Suppressor macrophage treated with lipopolysaccharide for 4 hours (primary cell): ENCODE measurements at regions not wholly inside any gene's neighbourhood (a gene's known extent, or its start where the extent isn't known, plus 50 kb on each side); places are given as distances from the start of the nearest gene placed in this dataset.
"Not testable (repeated sequence)": the region's sequence is repeated elsewhere in the genome, so short reads cannot be mapped to it uniquely, and the experiment has no call there.

Experiments
- DNase-seq: peaks from one replicate; pipeline ENCODE4 v3.0.0-alpha.2; 2020

DNA sequence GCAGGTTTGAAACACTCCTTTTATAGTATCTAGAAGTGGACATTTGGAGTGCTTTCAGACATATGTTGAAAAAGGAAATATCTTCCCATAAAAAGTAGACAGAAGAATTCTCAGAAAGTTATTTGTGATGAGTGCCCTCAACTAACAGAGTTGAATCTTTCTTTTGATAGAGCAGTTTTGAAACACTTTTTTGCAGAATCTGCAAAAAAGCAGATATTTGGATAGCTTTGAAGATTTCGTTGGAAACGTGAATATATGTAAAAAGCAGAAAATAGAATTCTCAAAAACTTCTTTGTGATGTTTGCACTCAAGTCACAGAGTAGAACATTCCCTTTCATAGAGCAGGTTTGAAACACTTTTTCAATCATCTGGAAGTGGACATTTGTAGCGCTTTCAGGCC is 676.4 kb upstream of the ZNF337 start:
- not testable (repeated sequence) for DNase-seq

DNA sequence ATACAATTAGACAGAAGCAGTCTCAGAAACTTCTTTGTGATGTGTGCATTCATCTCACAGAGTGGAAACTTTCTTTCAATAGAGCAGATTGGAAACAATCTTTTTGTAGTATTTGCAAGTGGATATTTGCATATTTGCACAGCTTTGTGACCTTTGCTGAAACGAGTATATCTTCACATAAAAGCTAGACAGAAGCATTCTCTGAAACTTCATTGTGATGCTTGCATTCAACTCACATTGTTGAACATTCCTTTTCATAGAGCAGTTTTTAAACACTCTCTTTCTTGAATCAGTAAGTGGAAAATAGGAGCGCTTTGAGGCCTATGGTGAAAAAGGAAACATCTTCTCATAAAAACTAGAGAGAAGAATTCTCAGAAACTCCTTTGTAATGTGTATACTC is 657.9 kb upstream of the ZNF337 start:
- DNase-seq = no peak

DNA sequence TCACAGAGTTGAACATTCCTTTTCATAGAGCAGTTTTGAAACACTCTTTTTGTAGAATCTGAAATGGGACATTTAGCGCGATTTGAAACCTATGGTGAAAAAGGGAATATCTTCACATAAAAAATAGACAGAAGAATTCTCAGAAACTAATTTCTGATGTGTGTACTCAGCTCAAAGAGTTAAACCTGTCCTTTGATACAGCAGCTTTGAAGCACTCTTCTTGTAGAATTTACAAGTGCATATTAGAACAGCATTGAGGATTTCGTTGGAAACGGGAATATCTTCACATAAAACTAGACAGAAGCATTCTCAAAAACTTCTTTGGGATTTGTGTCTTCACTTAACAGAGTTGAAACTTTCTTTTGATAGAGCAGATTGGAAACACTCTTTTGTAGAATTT is 650.7 kb upstream of the ZNF337 start:
- DNase-seq = no peak

DNA sequence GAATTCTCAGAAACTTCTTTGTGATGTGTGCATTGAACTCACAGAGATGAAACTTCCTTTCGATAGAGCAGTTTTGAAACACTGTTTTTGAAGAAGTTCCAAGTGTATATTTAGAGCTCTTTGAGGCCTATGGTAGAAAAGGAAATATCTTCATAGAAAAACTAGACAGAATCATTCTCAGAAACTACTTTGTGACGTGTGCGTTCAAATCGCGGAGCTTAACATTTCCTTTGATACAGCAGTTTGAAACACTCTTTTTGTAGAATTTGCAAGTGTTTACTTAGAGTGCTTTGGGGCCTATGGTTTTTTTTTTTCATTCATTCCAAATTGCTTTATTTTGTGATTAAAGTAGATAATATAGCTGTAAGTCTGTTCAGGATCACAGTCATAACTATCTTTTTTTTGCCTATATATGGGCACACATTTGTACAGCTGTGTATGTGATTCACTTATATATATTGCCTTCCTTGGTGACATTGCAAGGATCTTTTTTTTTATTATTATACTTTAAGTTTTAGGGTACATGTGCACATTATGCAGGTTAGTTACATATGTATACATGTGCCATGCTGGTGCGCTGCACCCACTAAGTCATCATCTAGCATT is 643.9 kb upstream of the ZNF337 start:
- not testable (repeated sequence) for DNase-seq

DNA sequence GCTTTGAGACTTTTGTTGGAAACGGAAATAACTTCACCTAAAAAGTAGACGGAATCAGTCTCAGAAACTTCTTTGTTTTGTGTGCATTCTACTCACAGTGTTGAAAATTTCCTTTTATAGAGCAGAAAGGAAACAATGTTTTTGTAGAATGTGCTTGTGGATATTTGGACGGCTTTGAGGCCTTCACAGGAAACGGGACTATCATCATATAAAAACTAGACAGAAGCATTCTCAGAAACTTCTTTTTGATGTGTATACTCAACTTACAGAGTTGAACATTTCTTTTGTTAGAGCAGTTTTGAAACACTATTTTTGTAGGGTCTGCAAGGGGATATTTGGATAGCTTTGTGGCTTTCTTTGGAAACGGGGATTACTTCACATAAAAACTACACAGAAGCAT is 627.5 kb upstream of the ZNF337 start:
- no peak for DNase-seq

DNA sequence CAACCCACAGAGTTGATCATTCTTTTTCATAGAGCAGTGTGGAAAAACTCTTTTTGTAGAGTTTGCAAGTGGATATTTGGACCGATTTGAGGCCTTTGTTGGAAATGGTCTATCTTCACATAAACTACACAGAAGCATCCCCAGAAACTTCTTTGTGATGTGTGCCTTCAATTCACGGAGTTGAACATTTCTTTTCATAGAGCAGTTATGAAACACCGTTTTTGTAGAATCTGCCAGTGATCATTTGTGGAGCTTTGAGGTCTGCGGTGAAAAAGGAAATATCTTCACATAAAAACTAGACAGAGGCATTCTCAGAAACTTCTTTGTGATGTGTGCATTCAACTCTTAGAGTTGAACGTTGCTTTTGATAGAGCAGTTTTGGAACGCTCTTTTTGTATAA is 618.4 kb upstream of the ZNF337 start:
- no peak for DNase-seq

DNA sequence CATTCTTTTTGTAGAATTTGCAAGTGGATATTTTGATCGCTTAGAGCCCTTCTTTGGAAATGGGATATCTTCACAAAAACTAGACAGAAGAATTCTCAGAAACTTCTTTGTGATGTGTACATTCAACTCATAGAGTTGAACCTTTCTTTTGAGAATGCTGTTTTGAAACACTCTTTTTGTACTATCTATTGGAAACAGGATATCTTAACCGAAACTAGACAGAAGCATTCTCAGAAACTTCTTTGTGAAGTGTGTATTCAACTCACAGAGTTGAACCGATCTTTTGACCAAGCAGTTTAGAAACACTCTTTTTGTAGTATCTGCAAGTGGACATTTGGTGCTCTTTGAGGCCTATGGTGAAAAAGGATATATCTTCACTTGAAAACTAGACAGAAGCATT is 613.1 kb upstream of the ZNF337 start:
- not testable (repeated sequence) for DNase-seq

DNA sequence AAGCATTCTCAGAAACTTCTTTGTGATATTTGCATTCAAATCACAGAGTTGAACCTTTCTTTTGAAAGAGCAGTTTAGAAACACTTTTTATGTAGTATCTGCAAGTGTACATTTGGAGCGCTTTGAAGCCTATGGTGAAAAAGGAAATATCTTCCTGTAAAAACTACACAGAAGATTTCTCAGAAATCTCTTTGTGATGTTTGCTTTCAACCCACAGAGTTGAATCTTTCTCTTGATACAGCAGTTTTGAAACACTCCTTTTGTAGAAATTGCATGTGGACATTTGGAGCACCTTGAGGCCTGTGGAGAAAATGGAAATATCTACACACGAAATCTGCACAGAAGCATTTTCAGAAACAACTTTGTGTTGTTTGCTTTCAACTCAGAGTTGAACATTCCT is 612.3 kb upstream of the ZNF337 start:
- DNase-seq = no peak

DNA sequence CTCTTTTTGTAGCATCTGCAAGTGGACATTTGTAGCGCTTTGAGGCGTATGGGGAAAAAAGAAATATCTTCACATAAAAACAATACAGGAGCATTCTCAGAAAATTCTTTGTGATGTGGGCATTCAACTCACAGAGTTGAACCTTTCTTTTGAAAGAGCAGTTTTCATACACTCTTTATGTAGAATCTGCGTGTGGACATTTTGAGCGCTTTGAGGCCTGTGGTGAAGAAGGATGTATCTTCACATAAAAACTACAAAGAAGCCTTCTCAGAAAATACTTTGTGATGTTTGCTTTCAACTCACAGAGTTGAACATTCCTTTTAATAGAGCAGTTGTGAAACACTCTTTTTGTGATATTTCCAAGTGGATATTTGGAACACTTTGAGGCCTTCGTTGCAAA is 598.4 kb upstream of the ZNF337 start:
- DNase-seq = no peak

DNA sequence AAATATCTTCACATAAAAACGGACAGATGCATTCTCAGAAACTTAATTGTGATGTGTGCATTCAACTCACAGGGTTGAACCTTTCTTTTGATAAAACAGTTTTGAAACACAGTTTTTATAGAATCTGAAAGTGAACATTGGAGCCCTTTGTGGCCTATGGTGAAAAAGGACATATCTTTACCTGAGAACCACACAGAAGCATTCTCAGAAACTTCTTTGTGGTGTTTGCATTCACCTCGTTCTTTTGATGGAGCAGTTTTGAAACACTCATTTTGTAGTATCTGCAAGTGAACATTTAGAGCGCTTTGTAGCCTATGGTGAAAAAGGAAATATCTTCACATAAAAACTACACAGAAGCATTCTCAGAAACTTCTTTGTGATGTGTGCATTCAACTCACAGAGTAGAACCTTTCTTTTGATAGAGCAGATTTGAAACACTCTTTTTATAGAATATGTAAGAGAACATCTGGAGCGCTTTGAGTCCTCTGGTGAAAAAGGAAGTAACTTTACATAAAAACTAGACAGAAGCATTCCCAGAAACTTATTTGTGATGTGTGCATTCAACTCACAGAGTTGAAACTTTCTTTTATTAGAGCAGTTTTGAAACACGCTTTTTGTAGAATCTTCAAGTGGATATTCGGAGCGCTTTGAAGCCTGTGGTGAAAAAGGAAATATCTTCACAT is 591.9 kb upstream of the ZNF337 start:
- not testable (repeated sequence) for DNase-seq

DNA sequence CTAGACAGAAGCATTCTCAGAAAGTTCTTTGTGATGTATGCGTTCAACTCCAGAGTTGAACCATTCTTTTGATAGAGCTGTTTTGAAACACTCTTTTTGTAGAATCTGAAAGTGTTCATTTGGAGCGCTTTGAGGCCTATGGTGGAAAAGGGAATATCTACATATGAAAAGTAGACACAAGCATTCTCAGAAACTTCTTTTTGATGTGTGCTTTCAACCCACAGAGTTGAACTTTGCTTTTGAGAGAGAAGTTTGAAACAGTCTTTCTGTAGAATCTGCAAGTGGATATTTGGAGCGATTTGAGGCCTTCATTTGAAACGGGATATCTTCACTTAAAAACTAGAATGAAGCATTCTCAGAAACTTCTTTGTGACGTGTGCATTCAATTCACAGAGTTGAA is 582.6 kb upstream of the ZNF337 start:
- DNase-seq = no peak

DNA sequence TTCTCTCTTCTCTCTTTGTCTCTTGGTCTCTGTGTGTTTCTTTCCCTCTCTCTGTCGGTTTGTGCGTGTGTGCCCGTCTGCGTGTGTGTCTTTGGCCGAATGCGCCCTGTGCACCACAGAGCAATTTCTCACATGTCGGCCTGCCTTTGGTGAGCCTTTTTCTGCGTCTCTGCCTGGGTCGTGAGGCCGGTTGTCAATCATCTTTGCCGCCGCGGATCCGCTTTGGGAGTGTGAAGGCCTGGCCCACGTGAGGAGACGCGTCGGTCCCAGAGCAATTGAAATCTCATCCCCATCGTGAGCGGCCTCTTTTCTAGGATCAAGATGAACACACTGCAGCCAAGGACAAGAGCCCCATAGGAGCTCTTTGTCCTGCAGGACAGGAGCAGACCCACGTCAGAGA is 580.7 kb upstream of the ZNF337 start:
- no peak for DNase-seq

DNA sequence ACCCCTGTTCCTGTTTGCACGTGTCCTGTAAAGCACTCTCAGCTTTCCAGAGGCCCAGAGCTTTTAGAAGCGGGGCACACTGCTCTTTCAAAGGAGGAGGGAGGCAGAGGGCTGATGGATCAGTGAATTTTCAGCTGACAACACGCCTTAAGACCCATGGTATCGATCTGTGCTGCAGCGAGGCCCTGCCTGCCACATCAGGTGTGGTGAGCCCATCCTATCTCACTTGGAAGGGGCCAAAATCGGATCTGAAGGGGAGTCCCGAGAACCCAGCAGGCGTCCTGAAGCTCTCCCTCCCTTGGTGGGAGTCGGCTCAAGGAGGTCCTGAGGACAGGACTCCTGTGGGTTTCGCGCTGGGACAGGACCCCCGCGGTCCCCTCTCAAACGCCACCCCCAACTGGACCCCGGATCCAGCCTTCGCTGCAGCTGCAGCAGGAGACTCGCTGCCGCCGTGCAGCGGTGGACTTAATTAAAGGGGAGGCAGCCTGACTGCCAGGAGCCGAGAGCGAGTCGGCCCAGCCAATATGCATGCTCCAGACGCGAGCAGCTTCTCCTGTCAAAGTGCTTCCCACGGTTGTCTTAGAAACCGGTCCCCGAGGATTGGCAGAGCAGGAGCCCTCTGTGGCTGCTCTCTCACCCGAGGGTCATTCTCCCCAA is 580.0 kb upstream of the ZNF337 start:
- DNase-seq = no peak

DNA sequence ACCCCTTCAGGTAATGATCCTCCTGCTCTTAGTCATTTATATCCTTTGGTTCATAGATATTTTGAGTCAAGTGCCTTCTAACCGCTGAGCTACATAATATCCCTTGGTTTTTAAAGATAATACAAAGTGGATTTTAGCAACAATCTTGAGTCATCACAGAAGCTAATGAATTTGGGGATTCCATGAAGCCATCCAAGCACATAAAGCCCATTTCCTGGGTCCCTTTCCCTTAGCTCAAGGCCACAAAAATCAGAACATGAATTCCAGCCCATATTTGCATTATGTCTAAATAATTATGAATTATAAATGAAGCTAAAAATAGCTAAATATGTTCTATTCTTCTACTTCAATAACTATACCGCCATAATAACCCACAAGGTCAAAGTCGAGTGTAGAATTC is 572.1 kb upstream of the ZNF337 start:
- DNase-seq = not testable (repeated sequence)

DNA sequence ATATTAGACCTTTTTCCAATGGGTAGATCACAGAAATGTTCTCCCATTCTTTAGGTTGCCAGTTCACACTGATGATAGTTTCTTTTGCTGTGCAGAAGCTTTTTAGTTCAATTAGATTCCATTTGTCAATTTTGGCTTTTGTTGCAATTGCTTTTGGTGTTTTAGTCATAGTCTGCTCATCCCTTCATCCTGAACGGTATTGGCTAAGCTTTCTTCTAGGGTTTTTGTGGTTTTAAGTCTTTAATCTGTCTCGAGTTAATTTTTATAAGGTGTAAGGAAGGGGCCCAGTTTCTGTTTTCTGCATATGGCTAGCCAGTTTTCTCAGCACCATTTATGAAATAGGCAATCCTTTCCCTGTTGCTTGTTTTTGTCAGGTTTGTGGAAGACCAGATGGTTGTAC is 564.3 kb upstream of the ZNF337 start:
- not testable (repeated sequence) for DNase-seq

DNA sequence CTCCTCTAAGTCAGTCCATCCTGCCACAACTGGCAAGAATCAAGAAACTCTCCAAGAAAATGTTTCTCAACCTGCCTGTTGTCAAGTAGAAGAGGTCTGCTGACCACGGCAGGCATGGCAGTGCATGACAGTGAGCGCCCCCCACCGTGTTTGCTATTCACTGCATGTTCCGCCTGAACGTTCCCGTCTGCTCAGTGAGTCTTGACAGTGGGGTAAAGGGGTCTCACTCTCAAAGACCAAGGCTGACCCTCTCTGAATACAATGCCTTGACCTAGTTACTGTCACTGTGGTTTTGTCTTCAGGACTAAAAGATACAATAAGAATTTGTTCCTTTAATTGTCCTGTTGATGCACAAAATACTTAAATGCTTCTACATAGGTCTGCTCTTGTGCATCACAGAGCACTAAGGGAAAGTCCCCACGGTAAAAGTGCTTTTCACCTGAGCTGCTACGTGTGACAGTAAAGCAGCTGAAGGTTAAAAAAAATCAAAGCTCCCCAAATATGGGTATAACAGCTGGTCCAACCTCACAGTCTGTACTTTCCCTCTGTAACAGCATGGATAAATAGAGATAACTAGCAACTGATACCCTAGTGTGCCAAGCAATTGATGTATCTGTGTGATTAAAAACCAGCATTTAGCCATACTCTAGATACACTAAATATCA is 555.8 kb upstream of the ZNF337 start:
- not testable (repeated sequence) for DNase-seq

DNA sequence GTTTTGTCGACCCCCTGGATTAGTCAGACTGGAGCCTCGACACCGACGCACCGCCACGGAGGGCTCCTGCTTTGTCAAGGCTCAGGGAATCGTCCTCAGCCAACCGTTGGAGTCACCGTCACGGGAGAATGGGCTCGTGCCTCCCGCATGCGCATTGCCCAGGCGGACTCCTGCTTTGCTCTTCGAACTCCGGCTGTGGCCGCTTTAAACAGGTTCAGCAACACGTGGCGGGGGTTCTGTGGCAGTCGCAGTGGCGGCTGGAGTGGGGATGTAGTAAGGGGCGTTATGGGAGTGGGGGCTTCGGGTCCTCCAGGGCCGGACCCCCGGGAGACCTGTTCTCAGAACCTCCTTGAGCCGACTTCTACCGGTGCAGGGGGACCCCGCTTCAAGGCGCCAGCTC is 554.7 kb upstream of the ZNF337 start:
- DNase-seq = not testable (repeated sequence)

DNA sequence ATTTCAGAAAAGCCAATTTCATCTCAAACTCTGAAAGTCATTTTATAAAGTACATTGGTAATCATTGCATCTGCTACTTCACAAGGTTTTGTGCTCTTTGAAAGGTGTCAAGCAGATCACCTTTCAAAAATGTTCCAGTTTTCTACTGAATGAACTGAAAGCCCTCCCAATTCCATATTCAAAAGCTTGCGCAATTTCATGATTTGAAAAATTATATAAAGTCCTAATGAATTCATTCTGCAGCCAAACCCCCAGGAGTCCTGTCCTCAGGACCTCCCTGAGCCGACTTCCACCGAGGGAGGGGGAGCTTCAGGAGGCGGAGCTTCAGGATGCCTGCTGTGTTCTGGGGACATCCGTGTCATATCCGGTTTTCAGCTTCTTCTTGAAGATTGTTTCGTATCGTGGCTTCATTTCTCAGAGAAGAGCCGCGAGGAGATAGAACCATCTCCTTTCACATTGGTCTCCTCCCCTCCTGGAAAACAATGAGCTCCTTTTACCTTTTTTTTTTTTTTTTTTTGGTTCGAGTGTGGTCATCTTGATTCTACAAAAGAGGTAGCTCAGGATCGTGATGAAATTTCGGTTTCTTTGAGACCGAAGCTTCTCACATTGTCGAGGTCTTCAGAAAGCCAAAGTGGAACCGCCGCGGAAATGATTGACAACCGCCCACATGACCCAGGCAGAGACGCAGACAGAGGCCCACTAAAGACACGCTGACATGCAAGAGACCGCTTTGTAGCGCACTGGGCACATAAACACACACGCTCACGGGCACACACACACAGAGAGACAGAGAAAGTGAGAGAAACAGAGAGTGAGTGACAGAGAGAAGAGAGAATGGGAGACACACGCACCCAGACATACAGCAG is 553.8 kb upstream of the ZNF337 start:
- DNase-seq = not testable (repeated sequence)

DNA sequence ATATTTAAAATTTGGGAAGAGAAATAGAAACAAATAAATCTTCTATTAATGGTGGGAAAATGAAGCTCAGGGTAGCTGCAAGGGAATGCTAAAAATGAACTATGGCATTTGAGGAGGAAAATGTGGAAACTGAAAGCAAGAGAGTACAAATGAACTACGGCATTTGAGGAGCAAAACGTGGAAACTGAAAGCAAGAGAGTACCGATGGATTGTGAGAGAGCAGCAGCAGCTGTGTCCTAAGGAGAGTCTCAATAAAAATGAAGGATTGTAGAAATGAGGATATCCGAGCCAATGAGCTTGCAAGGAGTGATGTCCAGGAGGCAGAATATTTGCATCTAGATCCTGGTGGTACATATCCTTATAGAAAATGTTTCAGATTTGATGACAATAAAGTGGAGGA is 547.1 kb upstream of the ZNF337 start:
- DNase-seq = no peak

DNA sequence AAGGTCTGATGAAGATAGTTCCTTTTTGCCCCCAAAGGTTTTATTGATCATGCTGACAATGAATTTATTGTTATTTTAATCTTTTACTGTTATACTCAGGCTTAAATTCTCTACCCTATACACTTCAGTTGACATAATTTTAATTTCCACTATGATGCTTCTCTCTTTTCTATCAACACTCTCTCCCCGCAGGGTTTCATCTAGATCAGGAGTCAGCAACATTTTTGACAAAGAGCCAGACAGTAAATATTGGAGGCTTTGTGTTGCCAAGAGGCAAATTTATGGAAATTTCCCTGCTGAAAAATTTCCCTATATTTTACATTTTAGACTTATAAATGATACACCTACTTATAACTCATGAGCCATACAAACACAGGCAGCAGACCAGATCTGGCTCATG is 524.0 kb upstream of the ZNF337 start:
- DNase-seq = not testable (repeated sequence)

DNA sequence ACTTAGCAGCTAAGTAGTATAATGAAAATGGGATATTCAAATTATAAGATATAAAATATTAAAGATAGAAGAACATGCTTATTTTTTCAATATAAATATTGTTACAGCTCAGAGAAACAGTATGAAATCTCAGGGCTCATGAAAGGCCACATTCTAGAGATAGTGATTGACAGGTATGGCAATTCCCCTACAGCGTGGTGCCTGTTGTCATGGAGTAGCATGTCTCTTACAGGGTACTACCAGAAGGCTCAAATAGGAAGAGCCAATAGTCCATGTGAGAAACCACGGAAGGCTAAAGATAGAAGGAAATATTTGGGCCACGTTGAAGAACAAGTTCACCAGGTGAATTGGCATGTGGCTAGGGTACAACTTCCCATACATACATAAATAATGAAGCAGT is 522.9 kb upstream of the ZNF337 start:
- not testable (repeated sequence) for DNase-seq

DNA sequence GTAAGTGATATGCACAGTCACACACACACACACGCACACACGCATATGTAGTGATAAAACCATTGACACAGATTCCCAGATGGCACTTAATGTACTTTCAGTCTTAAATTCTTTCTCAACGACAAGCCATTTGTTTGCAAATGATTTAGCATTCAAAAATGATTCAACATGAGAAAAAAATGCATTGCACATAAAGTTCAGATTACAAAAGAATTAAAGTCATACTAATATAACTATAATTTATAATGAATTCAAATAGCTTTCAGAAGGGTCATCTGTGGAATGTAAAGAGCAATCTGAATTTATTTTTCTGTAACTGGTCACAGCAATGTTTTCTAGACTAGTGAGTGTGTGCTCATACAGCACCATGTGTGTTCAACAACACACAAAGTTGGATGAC is 521.6 kb upstream of the ZNF337 start:
- DNase-seq = no peak

DNA sequence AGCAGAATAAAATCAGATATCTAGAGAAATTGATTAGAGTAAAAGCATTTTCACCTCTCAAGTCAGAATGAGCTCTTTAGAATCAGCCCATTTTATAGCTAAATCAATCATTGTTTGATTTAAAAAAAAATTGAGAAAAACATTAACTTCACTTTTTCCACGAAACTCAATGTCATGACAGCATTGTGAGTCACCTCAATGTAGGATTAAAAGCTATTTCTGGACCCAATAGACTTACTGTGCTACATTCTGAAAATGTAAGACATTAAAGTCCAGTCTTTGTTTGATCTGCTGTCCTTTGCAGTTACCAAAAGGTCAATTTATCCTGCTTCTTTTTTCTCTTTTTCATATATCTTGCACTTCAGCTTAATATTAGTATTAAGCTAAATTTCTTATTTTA is 519.4 kb upstream of the ZNF337 start:
- DNase-seq = no peak
